ENCODE measurements at regions not wholly inside any gene's neighbourhood (a gene's known extent, or its start where the extent isn't known, plus 50 kb on each side); places are given as distances from the start of the nearest gene placed in this dataset.
A peak's percentile ranks its signal among the peaks of the same experiment; 100 is the strongest.
"Not testable (repeated sequence)": the region's sequence is repeated elsewhere in the genome, so short reads cannot be mapped to it uniquely, and the experiment has no call there.

- no peak for DNase-seq
Measured at GRCh38 chr20:52004715-52005114, 186.9 kb downstream of the ZFP64 start.

DNA sequence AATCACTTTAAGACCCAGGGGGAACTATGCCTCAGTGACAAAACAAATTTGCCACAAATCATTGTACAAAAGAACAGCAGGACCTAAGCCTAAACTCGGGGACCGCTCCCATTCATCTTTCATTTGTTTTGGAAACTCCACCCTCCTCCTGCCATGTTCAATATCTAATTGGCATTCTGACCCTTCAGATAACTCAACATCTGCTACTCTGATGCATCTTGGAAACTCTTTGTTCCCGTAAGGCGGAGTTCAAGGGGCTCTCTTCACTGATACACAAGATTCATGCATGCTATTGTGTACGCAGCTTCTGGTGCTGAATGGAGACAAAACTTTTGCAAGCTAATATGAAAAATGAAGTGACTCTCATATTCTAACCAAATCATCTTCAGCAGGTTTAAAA lies 187.6 kb downstream of the ZFP64 start:
- no peak for DNase-seq

GRCh38 chr20:52003415-52003814 lies 188.2 kb downstream of the ZFP64 start:
- DNase-seq = no peak

GRCh38 chr20:52001999-52002666 lies 189.4 kb downstream of the ZFP64 start:
- no peak for DNase-seq

GRCh38 chr20:51997281-51997936 lies 194.2 kb downstream of the ZFP64 start:
- not testable (repeated sequence) for DNase-seq

DNA sequence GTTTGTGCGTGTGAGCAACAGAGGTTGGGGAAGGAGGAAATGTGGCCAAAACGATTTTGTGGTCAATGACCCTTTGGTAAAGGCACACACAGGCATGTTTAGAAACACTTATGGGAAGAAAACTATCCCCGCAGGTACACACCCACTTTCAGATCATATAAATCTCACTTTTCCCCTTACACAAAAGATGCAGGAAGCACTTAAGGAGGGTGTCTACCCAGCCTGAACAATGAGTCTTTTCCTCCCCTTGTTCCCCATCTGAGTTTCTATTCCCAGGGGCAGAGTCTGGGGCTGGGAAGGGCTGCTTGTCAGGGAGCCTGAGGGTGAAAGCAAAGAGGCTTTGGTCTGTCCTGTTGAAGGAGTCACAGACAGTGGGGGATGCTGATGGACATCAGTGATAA lies 193.2 kb upstream of the SALL4 start:
- no peak for DNase-seq

DNA sequence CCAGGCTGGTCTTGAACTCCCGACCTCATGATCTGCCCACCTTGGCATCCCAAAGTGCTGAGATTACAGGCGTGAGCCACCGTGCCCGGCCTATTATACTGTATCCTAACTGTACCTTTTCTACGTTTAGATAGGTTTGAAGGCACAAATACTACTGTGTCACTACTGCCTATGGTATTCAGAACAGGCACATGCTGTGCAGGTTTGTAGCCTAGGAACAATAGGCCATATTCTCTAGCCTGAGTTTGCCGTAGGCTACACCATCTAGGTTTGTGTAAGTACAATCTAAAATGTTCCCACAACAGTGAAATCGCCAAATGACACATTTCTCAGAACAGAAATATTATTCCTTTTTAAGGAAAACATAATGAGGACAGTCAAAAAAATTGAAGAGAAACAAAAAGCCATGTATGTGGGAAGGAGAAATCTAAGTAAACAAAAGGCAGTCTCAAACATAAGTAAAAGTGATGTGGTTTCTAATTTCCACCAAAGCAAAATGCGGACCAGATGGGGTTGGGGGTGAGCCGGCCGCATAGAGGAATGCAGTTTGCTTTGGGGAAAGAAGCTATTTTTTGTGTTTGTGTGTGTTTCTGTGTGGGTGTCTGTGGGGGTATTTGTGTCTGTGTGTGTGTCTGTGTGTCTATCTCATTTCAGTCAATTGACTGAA lies 192.6 kb upstream of the SALL4 start:
- no peak for DNase-seq

DNA sequence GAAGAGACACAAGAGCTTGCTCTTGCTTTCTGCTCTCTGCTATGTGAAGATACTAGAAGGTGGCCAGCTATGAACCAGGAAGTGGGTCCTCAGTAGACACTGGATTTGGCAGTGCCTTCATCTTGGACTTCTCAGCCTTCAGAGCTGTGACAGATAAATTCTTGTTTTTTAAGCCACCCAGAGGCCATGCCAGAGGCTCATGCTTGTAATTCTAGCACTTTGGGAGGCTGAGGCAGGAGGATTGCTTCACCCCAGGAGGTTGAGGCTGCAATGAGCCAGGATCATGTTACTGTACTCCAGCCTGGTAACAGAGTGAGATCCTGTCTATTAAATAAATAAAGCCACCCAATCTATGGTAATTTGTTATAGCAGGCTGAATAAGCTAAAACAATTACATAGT lies 185.5 kb upstream of the SALL4 start:
- no peak for DNase-seq

DNA sequence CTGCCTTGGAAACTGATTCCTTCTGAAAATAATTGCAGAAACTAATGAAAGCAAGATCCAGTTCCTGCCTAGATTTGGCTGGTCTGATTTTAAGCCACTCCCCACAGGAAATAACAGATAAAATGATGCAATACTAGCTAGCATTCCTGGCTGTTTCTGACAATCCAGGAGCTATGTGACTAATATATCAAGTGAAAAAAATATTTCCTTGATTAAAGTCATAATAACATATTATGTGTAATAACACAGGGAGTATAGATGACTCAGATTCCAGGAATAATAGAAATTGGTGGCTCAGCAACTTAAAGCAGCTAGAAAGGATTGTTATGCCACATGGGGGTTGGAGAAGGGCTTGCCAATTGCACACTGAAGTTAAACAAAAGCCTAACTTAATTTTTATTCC lies 182.7 kb upstream of the SALL4 start:
- DNase-seq = no peak

DNA sequence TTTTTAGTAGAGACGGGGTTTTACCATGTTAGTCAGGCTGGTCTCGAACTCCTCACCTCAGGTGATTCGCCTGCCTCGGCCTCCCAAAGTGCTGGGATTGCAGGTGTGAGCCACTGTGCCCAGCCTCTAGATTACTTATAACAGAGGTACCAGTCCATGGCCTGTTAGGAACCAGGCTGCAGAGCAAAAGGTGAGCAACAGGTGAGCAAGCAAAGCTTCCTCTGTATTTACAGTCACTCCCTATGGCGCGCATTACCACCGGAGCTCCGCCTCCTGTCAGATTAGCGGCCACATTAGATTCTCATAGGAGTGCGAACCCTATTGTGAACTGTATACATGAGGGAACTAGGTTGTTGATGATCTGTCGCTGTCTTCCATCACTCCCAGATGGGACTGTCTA lies 178.0 kb upstream of the SALL4 start:
- DNase-seq = no peak

DNA sequence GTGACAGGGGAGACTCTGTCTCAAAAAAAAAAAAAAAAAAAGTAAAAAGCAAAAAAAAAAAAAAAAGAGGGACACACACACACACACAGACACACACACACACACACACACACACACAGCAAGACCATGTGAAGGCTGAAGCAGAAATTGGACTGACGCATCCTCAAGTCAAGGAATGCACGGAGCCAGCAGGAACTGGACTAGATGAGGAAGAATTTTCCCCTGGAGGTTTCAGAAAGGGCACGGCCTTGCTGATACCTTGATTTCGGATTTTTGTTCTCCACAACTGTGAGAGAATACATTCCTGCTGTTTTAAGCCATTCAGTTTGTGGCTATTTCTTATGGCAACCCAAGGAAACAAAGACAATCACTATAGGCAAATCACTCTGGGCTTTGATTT lies 176.9 kb upstream of the SALL4 start:
- DNase-seq = no peak

DNA sequence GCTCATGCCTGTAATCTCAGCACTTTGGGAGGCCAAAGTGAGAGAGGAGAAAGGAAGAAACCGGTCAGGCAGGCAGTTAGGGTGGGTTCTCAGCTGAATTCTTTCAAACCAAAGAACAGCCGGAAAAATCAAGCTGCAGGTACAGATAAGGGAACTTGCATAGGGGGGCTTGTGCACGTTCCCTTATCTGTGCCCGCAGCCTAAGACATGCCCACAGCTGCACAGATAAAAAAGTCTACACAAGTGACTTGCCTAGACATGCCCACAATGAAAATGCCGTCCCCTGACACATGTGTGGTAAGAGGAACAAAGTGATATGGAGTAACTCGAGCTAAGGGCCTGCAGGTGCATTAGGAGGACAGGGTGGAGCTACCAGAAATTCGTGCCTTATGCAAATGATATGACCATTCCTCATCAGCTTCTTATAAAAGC lies 175.8 kb upstream of the SALL4 start:
- no peak for DNase-seq

- no peak for DNase-seq
Measured at GRCh38 chr20:51972056-51972455, 169.7 kb upstream of the SALL4 start.

GRCh38 chr20:51970858-51971257 lies 168.5 kb upstream of the SALL4 start:
- DNase-seq = no peak

- no peak for DNase-seq
Measured at GRCh38 chr20:51969191-51969590, 166.9 kb upstream of the SALL4 start.

DNA sequence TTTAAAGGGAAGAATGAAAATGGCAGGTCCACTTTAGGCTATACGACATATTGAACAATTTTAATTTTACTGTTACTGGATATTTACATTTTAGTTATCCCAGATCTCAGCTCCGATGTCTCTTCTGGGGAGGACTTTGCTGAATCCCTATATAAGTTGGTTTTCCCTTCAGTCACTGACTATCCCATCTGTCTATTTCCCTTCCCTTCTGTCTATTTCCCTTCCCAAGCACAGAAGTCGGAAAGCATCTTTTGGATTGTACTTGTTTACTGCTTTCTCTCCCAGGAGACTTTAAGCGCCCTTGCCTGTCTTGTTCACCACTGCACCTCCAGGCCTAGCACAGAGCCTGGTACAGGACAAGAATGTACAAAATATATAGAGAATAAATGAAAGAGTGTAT lies 165.8 kb upstream of the SALL4 start:
- DNase-seq = no peak

DNA sequence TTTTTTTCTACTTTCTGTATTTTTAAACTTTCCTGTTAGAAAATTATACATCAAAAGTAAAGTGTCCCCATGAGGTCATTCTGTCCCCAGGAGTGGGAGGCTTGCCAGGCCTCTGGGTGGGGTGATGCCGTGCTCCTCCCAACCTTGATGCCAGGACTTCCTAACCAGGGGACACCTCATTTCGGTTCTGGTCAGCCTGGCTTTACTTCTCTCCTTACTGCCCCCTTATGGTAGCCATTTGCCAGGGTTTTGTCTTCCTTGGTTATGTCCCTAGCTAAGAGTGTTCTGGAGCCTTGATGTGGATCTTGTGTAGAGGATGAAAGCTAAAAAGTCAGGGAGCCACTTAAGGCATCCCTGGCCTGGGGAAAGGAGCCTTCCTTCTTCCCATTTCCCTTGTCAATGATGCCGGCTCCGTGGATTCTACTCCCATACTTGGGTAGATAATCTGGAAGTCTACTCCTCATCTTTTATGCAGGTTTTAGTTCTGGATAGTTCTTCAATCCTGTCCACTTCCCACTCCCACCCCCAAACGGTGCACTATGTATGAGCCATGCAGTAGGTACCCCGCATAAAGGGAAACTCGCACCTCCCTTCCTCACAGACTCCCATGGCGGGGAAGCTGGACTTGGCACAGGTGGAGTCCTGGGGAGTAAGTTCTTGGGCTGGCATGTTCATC lies 164.1 kb upstream of the SALL4 start:
- DNase-seq = peak; percentile 13

DNA sequence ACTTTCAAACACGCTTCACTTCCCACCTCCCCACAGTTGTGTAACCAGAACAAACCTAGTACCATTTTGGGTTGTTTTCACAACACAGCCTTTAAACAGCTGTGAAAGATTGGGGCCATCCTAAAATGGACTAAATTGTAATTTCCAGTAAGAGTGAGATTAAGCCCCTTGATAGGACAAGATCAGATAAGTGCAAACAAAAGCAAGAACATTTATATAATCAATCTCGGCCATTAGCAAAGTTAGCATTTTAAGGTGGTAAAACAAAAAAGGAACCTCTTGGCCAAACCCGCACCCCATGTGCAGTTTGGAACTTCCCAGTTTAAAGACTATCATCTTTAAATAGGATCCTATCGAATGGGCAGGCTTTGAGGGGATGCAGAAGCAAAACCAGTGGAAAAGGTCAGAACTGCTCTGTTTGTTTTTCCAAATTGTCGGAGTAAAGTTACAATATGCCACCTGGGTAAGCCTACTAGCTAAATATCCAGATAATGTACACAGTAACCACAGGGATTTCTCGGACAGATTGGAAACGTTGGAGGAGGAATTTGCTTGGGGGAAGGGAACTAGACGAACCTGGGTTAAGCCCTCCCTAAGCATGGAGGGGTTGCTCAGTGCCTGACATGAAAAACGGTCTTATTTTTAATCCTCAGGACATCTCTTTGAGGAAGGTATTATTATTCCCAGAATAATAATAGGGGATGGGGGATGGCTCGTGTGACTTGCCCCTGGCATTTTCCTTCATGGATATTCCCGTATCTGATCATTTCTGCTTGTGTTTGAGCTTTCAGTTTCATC lies 159.8 kb upstream of the SALL4 start:
- DNase-seq = no peak

DNA sequence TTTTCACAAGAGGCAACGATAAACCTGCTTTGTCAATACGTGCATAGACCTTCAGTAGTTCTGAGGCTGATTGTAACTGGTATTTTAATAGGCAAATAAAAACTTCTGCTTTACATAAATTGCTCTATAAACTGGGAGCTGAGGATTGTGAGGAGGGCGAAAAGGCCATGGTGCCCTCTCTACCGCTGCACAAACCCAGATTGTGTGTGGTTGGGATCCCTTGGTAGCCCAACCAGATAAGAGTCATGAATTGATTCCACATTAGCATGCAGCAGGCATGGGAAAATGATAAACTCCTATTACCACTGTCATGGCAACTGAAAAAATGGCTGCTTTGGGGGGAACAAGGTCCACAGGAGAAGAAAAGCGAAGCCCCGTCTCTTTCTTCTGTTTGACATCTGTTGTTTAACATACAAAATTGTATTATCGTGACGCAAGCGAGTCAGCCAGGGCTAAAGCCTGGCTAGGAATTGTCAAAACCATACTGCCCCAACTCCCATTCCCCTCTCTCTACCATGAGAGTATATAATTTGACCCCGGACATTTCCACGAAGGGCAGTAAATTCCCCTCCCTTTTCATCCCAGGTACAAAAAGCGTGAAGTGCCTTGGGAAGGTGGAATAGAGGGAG lies 157.8 kb upstream of the SALL4 start:
- DNase-seq = no peak

- no peak for DNase-seq
Measured at GRCh38 chr20:51959066-51959542, 156.8 kb upstream of the SALL4 start.

DNA sequence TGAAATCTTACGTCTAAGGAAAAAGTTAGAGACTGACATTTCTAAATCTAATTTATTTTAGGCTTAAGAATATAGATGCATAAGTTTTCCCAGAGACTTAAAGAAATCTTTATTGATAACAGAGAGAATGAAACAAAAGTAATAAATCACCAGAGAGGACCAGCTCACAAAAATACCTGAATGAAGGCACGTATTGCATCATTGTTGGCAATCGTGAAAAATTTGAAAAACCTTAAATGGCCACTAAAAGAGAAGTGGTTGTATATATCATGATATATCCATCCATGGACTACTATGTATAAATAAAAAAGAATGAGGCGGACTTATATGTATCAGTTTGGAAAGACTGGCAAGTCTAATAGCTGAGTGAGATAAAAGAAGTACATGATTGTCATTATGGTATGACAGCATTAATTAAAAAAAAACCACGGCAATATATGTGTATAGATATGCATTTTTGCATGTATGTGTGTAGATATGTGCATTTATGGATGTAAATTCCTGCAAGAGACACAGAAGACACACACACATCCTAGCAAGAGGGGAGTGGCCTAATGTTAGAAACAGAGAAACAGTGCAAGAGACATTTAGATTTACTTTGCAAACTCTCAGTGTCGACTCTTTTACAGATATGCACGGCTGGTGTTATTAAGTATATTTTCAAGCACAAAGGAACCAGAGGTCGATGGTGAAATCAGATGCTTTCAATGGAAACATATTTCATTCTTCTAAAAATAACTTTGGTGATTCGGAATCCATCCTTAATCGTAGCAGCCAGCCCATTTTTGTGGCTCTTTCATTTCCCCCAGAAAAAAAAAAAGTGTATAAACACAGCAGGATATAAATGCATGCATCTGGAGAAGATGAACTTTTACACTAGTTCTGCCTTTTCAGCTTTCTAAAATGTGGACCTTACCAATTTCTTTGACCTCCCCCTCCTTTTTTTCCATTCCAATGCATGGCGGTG lies 156.1 kb upstream of the SALL4 start:
- no peak for DNase-seq

Data from CD4-positive, alpha-beta T cell treated with Interleukin-12 subunit alpha and Interleukin-12 subunit beta, for 1 hour (primary cell).